H1 (cell line): ENCODE measurements at regions not wholly inside any gene's neighbourhood (a gene's known extent, or its start where the extent isn't known, plus 50 kb on each side); places are given as distances from the start of the nearest gene placed in this dataset.
"Not testable (repeated sequence)": the region's sequence is repeated elsewhere in the genome, so short reads cannot be mapped to it uniquely, and the experiment has no call there.

Experiments
- CTCF ChIA-PET: fragments of 300-600 bp; sonication (Branson Sonifier 250); formaldehyde crosslinking; loops from one replicate; lab custom pipeline; 2021; ENCODE audit not compliant: partially characterized antibody; lab: Charles Lee
- POLR2A ChIA-PET: fragments of 300-600 bp; sonication (Branson Sonifier 250); formaldehyde crosslinking; loops from one replicate; lab custom pipeline; 2021; ENCODE audit warnings: inconsistent platforms; ENCODE audit not compliant: partially characterized antibody; lab: Charles Lee
- DNase-seq, 2 experiments: peaks; one replicate each; pipeline versions ENCODE4 v3.0.0 to v3.0.0-alpha.2; 2010 to 2022; ENCODE audit warnings: low spot score in 2 of 2, low read depth in 1 of 2, mixed read lengths in 1 of 2
- FAIRE-seq: peaks from 2 replicates; lab custom pipeline; 2011; peaks lifted over from hg19 to GRCh38; lab: Jason Lieb, UNC
- H2AFZ ChIP-seq: 2 replicates; pipeline ENCODE4 v1.8.1; 2012; ENCODE audit warnings: low read length, inconsistent platforms
- H2AK5ac ChIP-seq: 2 replicates; pipeline ENCODE4 v1.6.1; 2013; ENCODE audit warnings: low read depth, low read length
- H2BK120ac ChIP-seq: replicated peaks from 2 replicates; pipeline ENCODE3; 2013; ENCODE audit warnings: low read depth, low read length, inconsistent platforms
- H2BK12ac ChIP-seq: 2 replicates; pipeline ENCODE4 v1.6.1; 2013; ENCODE audit warnings: low read depth, low read length
- H2BK15ac ChIP-seq: 2 replicates; pipeline ENCODE4 v1.6.1; 2013; ENCODE audit warnings: low read length
- H2BK20ac ChIP-seq: 2 replicates; pipeline ENCODE4 v1.6.1; 2013; ENCODE audit warnings: low read length
- H2BK5ac ChIP-seq: 2 replicates; pipeline ENCODE4 v1.6.1; 2013; ENCODE audit warnings: low read depth, low read length
- H3K14ac ChIP-seq: 2 replicates; pipeline ENCODE4 v1.6.1; 2013; ENCODE audit warnings: inconsistent platforms; ENCODE audit not compliant: insufficient read length
- H3K18ac ChIP-seq: 2 replicates; pipeline ENCODE4 v1.6.1; 2013; ENCODE audit warnings: low read length; ENCODE audit errors: extremely low read depth
- H3K23ac ChIP-seq: 2 replicates; pipeline ENCODE4 v1.6.1; 2013; ENCODE audit warnings: inconsistent platforms; ENCODE audit not compliant: insufficient read length
- H3K23me2 ChIP-seq: 2 replicates; pipeline ENCODE4 v1.6.1; 2013; ENCODE audit warnings: low read depth, low read length
- H3K27ac ChIP-seq: 2 replicates; pipeline ENCODE4 v1.6.1; 2011; ENCODE audit warnings: low read depth, low read length, inconsistent platforms
- H3K27me3 ChIP-seq, 4 experiments: replicated peaks in 1 of 4; 1 replicate in 1 of 4; 2 replicates in 3 of 4; pipeline versions ENCODE4 v1.6.1 to v1.8.1; 2011 to 2013; ENCODE audit warnings: low read length in 3 of 4, mild to moderate bottlenecking in 3 of 4, inconsistent platforms in 2 of 4, mixed read lengths in 2 of 4, moderate library complexity in 1 of 4; ENCODE audit not compliant: control insufficient read depth in 3 of 4, insufficient read depth in 3 of 4; ENCODE audit errors: extremely low read depth in 1 of 4
- H3K36me3 ChIP-seq, 4 experiments: 2 replicates each; pipeline versions ENCODE4 v1.6.1 to v1.8.1; 2011 to 2013; ENCODE audit warnings: mild to moderate bottlenecking in 4 of 4, low read length in 3 of 4, moderate library complexity in 2 of 4, control low read depth in 1 of 4, inconsistent platforms in 1 of 4; ENCODE audit not compliant: insufficient read depth in 4 of 4, control insufficient read depth in 2 of 4
- H3K4ac ChIP-seq: replicated peaks from 2 replicates; pipeline ENCODE3; 2013; ENCODE audit warnings: low read length, low read depth, mixed read lengths, inconsistent platforms; ENCODE audit not compliant: insufficient read length
- H3K4me1 ChIP-seq, 4 experiments: replicated peaks in 1 of 4; 1 replicate in 1 of 4; 2 replicates in 3 of 4; pipeline versions ENCODE4 v1.6.1 to v1.8.1; 2011 to 2013; ENCODE audit warnings: low read length in 3 of 4, inconsistent platforms in 2 of 4, mixed read lengths in 1 of 4; ENCODE audit not compliant: insufficient read depth in 4 of 4, control insufficient read depth in 3 of 4
- H3K4me2 ChIP-seq, 2 experiments: 2 replicates each; pipeline versions ENCODE4 v1.6.1 to v1.8.1; 2011 to 2013; ENCODE audit warnings: low read depth in 2 of 2, low read length in 2 of 2, control low read depth in 1 of 2, inconsistent platforms in 1 of 2, mild to moderate bottlenecking in 1 of 2; ENCODE audit not compliant: insufficient read depth in 1 of 2
- H3K4me3 ChIP-seq, 4 experiments: fragments of 200-600, 300-600 bp in 1 of 4; sonication (generic), shearing (Covaris generic), sonication (Bioruptor Twin) in 1 of 4; 2 replicates each; pipeline versions ENCODE4 v1.5.1 to v1.8.1; 2011 to 2016; ENCODE audit warnings: low read length in 4 of 4, low read depth in 3 of 4, control low read depth in 2 of 4, inconsistent platforms in 2 of 4, mild to moderate bottlenecking in 2 of 4, mixed read lengths in 1 of 4, moderate library complexity in 1 of 4; ENCODE audit not compliant: insufficient read depth in 2 of 4; ENCODE audit errors: extremely low read depth in 1 of 4
- H3K56ac ChIP-seq: replicated peaks from 2 replicates; pipeline ENCODE3; 2013; ENCODE audit warnings: low read depth, mild to moderate bottlenecking, mixed read lengths, low read length, inconsistent platforms; ENCODE audit not compliant: insufficient read length
- H3K79me1 ChIP-seq: 2 replicates; pipeline ENCODE4 v1.6.1; 2013; ENCODE audit warnings: low read depth, low read length, control low read depth
- H3K79me2 ChIP-seq, 2 experiments: 2 replicates each; pipeline versions ENCODE4 v1.6.1 to v1.8.1; 2012 to 2013; ENCODE audit warnings: low read length in 2 of 2, mild to moderate bottlenecking in 2 of 2, inconsistent platforms in 1 of 2; ENCODE audit not compliant: insufficient read depth in 2 of 2, control insufficient read depth in 1 of 2
- H3K9ac ChIP-seq, 4 experiments: replicated peaks in 1 of 4; 1 replicate in 1 of 4; 2 replicates in 3 of 4; pipeline versions ENCODE4 v1.6.1 to v1.8.1; 2011 to 2013; ENCODE audit warnings: low read depth in 3 of 4, low read length in 3 of 4, control low read depth in 2 of 4, mild to moderate bottlenecking in 2 of 4, moderate library complexity in 2 of 4, inconsistent platforms in 1 of 4; ENCODE audit errors: extremely low read depth in 1 of 4
- H3K9me3 ChIP-seq, 2 experiments: 2 replicates each; pipeline versions ENCODE4 v1.6.1 to v1.8.1; 2012 to 2013; ENCODE audit warnings: mild to moderate bottlenecking in 2 of 2, moderate library complexity in 2 of 2, control low read depth in 1 of 2, inconsistent platforms in 1 of 2, low read depth in 1 of 2, low read length in 1 of 2, mixed read lengths in 1 of 2; ENCODE audit not compliant: insufficient read depth in 2 of 2
- H4K20me1 ChIP-seq, 2 experiments: replicated peaks in 1 of 2; 2 replicates each; pipeline versions ENCODE3 to v1.8.1; 2011 to 2013; ENCODE audit warnings: inconsistent platforms in 2 of 2, low read length in 2 of 2, mild to moderate bottlenecking in 1 of 2; ENCODE audit not compliant: insufficient read depth in 2 of 2, control insufficient read depth in 1 of 2
- H4K5ac ChIP-seq: 2 replicates; pipeline ENCODE4 v1.6.1; 2013; ENCODE audit warnings: low read length, low read depth, mixed read lengths, inconsistent platforms; ENCODE audit not compliant: insufficient read length
- H4K8ac ChIP-seq: 2 replicates; pipeline ENCODE4 v1.8.0; 2013; ENCODE audit warnings: mild to moderate bottlenecking, moderate library complexity, low read length, inconsistent platforms; ENCODE audit not compliant: insufficient read depth; ENCODE audit errors: extremely low read depth
- H4K91ac ChIP-seq: replicated peaks from 2 replicates; pipeline ENCODE3; 2013; ENCODE audit warnings: low read length, mixed read lengths, inconsistent platforms; ENCODE audit not compliant: insufficient read length
- WGBS, 2 experiments: shearing (Covaris generic) in 1 of 2; methylation state at CpG; one replicate each; pipeline versions ENCODE4 v1.1.6 to v1.1.7; 2013 to 2015; ENCODE audit warnings: low lambda C conversion rate in 2 of 2, mixed read lengths in 2 of 2, inconsistent platforms in 1 of 2, low coverage in 1 of 2, missing lambda C conversion rate in 1 of 2; ENCODE audit not compliant: insufficient replicate concordance in 2 of 2, insufficient coverage in 1 of 2, insufficient read length in 1 of 2; ENCODE audit errors: extremely low coverage in 1 of 2, missing lambda C conversion rate in 1 of 2; 5-methylcytosine and 5-hydroxymethylcytosine counted together

GRCh38 chr6:168795611-168796010 is 354.6 kb downstream of the SMOC2 start:
- H3K4me2 ChIP-seq, H3K4me3 ChIP-seq, H3K23ac ChIP-seq, H3K9ac ChIP-seq, H2AFZ ChIP-seq, H3K4me1 ChIP-seq, H4K20me1 ChIP-seq, H2BK15ac ChIP-seq, H3K79me2 ChIP-seq, H4K8ac ChIP-seq, H2BK20ac ChIP-seq, H3K23me2 ChIP-seq, POLR2A ChIA-PET, H3K27ac ChIP-seq, H3K56ac ChIP-seq, H2BK120ac ChIP-seq, H3K36me3 ChIP-seq, H2AK5ac ChIP-seq, H3K18ac ChIP-seq, H3K4ac ChIP-seq, H2BK12ac ChIP-seq, DNase-seq, H3K27me3 ChIP-seq, H3K9me3 ChIP-seq, H4K5ac ChIP-seq, H3K79me1 ChIP-seq, H3K14ac ChIP-seq, H2BK5ac ChIP-seq, FAIRE-seq, H4K91ac ChIP-seq: not testable (repeated sequence)
- CTCF ChIA-PET: interaction anchor here (1.4 kb wide), 1 partner anchor 85 kb away, joined by 4 read pairs; no protein-coding TSS in a partner anchor
- 98% methylated on average over 7 of the region's 12 CpGs; no CpG with 5 or more reads in 1 of the 2 experiments for WGBS, 2 experiments
